CD4-positive, alpha-beta T cell (primary cell): ENCODE measurements at regions not wholly inside any gene's neighbourhood (a gene's known extent, or its start where the extent isn't known, plus 50 kb on each side); places are given as distances from the start of the nearest gene placed in this dataset.

ENCODE experiments used
- ATAC-seq: fragments of 200-7000 bp; cut with Tn5 transposase; one replicate; pipeline ENCODE4 v1.10.0; 2022; ENCODE audit warnings: mild to moderate bottlenecking; ENCODE audit not compliant: poor library complexity
- CTCF ChIA-PET: fragments of 350-600 bp; sonication (Branson Sonifier 250); formaldehyde crosslinking; loops from one replicate; lab custom pipeline; 2021; ENCODE audit warnings: antibody characterized with exemption, inconsistent platforms; lab: Charles Lee
- POLR2A ChIA-PET: fragments of 350-600 bp; sonication (Branson Sonifier 250); formaldehyde crosslinking; loops from one replicate; lab custom pipeline; 2021; ENCODE audit warnings: antibody characterized with exemption, inconsistent platforms; lab: Charles Lee
- DNase-seq, 14 experiments: peaks; one replicate each; pipeline ENCODE4 v3.0.0-alpha.2; 2013 to 2020; ENCODE audit warnings: mixed read lengths in 2 of 14
- H3K27ac ChIP-seq, 2 donors: one replicate each; pipeline versions ENCODE4 v1.5.1 to v1.7.0; 2013; ENCODE audit warnings: low read length in 2 of 2, low read depth in 1 of 2, mild to moderate bottlenecking in 1 of 2
- H3K27me3 ChIP-seq, 2 experiments: 1 replicate in 1 of 2; 2 replicates in 1 of 2; pipeline versions ENCODE4 v1.6.1 to v1.7.0; 2013; ENCODE audit warnings: low read length in 2 of 2, control low read depth in 1 of 2, mild to moderate bottlenecking in 1 of 2, moderate library complexity in 1 of 2; ENCODE audit not compliant: insufficient read depth in 2 of 2, control insufficient read depth in 1 of 2
- H3K36me3 ChIP-seq: one replicate; pipeline ENCODE4 v1.6.1; 2013; ENCODE audit warnings: low read length, control low read depth; ENCODE audit not compliant: insufficient read depth
- H3K4me1 ChIP-seq: one replicate; pipeline ENCODE4 v1.6.1; 2013; ENCODE audit warnings: low read length, control low read depth; ENCODE audit not compliant: insufficient read depth
- H3K4me3 ChIP-seq: one replicate; pipeline ENCODE4 v1.5.1; 2013; ENCODE audit warnings: mild to moderate bottlenecking, low read length, moderate library complexity
- H3K9me3 ChIP-seq, 2 experiments: 1 replicate in 1 of 2; 2 replicates in 1 of 2; pipeline versions ENCODE4 v1.6.1 to v1.7.0; 2013; ENCODE audit warnings: low read length in 2 of 2, mild to moderate bottlenecking in 2 of 2, control low read depth in 1 of 2, moderate library complexity in 1 of 2; ENCODE audit not compliant: control insufficient read depth in 1 of 2, insufficient read depth in 1 of 2
- H3K27ac Mint-ChIP-seq: one replicate; pipeline ENCODE4 v1.8.0; 2020; ENCODE audit warnings: mixed read lengths
- H3K27me3 Mint-ChIP-seq: one replicate; pipeline ENCODE4 v1.8.0; 2021; ENCODE audit warnings: mixed read lengths
- H3K36me3 Mint-ChIP-seq: one replicate; pipeline ENCODE4 v1.8.0; 2021; ENCODE audit warnings: low read depth, mixed read lengths
- H3K4me1 Mint-ChIP-seq: one replicate; pipeline ENCODE4 v1.8.0; 2021; ENCODE audit warnings: low read depth, mixed read lengths
- H3K4me3 Mint-ChIP-seq: one replicate; pipeline ENCODE4 v1.8.0; 2020; ENCODE audit warnings: mild to moderate bottlenecking, mixed read lengths
- H3K9me3 Mint-ChIP-seq: one replicate; pipeline ENCODE4 v1.8.0; 2020; ENCODE audit warnings: mixed read lengths
- CTCF ChIP-seq: fragments of 200-600 bp; IDR thresholded peaks from one replicate; pipeline ENCODE4 v1.8.0; 2022; ENCODE audit warnings: antibody characterized with exemption, mild to moderate bottlenecking
- intact Hi-C, 2 experiments: fragments of 100-400 bp; cut with DNase I in 1 of 2; cut with micrococcal nuclease in 1 of 2; formaldehyde crosslinking; loops; one replicate each; pipeline versions ENCODE4 v1.15.1 to v1.9.0; 2023 to 2025; cut with DNase I, micrococcal nuclease

GRCh38 chr11:41982975-41983374 is 523.5 kb upstream of the LRRC4C start:
- Mint-ChIP-seq H3K27me3 (no peaks in the 10 kb centered on the region), H3K4me1 (no peaks in the 10 kb centered on the region), H3K9me3 (peaks cover 11% of the 10 kb centered on the region), H3K36me3 (no peaks in the 10 kb centered on the region), H3K27ac (no peak overlapping the region), H3K4me3 (no peak overlapping the region)
- POLR2A ChIA-PET, result no interaction called here
- Histone ChIP-seq H3K4me3 (no peak overlapping the region), H3K27me3 (no peaks in the 10 kb centered on the region), H3K4me1 (no peaks in the 10 kb centered on the region), H3K9me3 (peaks cover 0 to 8% of the 10 kb centered on the region in 2 experiments), H3K27ac (no peak overlapping the region), H3K36me3 (no peaks in the 10 kb centered on the region)
- no peak for TF ChIP-seq CTCF
- CTCF ChIA-PET, result no interaction called here
- intact Hi-C loops, result no loop called here
- DNase-seq (no peak), ATAC-seq (no peak)

- ChIA-PET POLR2A (no interaction called here), CTCF (no interaction called here)
- Mint-ChIP-seq H3K36me3 (no peaks in the 10 kb centered on the region), H3K27ac (no peak overlapping the region), H3K9me3 (peaks cover 11% of the 10 kb centered on the region), H3K4me1 (no peaks in the 10 kb centered on the region), H3K4me3 (no peak overlapping the region), H3K27me3 (no peaks in the 10 kb centered on the region)
- H3K27me3 ChIP-seq, result no peaks in the 10 kb centered on the region
- peaks cover 0 to 8% of the 10 kb centered on the region in 2 experiments for H3K9me3 ChIP-seq
- H3K27ac ChIP-seq, result no peak overlapping the region
- H3K4me1 ChIP-seq, result no peaks in the 10 kb centered on the region
- no peak for ATAC-seq
- no peak for DNase-seq
- no peak overlapping the region for H3K4me3 ChIP-seq
- no peaks in the 10 kb centered on the region for H3K36me3 ChIP-seq
- no peak for TF ChIP-seq CTCF
- intact Hi-C loops, result no loop called here
Observed at GRCh38 chr11:41983475-41983874, 524.0 kb upstream of the LRRC4C start.

- H3K9me3 Mint-ChIP-seq, result peaks cover 8% of the 10 kb centered on the region
- no peak for ATAC-seq
- TF ChIP-seq CTCF, result no peak
- no peaks in the 10 kb centered on the region for H3K36me3 Mint-ChIP-seq
- Histone ChIP-seq H3K27ac (no peak overlapping the region), H3K27me3 (no peaks in the 10 kb centered on the region), H3K9me3 (peaks cover 0 to 8% of the 10 kb centered on the region in 2 experiments), H3K4me1 (no peaks in the 10 kb centered on the region), H3K36me3 (no peaks in the 10 kb centered on the region), H3K4me3 (no peak overlapping the region)
- no peak overlapping the region for H3K4me3 Mint-ChIP-seq
- DNase-seq, result no peak
- no peak overlapping the region for H3K27ac Mint-ChIP-seq
- intact Hi-C loops, result no loop called here
- no peaks in the 10 kb centered on the region for H3K27me3 Mint-ChIP-seq
- ChIA-PET POLR2A (no interaction called here), CTCF (no interaction called here)
- no peaks in the 10 kb centered on the region for H3K4me1 Mint-ChIP-seq
Observed at GRCh38 chr11:41984023-41984422, 524.6 kb upstream of the LRRC4C start.
